Central memory CD4-positive, alpha-beta T cell (primary cell): ENCODE measurements at regions not wholly inside any gene's neighbourhood (a gene's known extent, or its start where the extent isn't known, plus 50 kb on each side); places are given as distances from the start of the nearest gene placed in this dataset.

Experiments
- DNase-seq: peaks from one replicate; pipeline ENCODE4 v3.0.0; 2022

DNA sequence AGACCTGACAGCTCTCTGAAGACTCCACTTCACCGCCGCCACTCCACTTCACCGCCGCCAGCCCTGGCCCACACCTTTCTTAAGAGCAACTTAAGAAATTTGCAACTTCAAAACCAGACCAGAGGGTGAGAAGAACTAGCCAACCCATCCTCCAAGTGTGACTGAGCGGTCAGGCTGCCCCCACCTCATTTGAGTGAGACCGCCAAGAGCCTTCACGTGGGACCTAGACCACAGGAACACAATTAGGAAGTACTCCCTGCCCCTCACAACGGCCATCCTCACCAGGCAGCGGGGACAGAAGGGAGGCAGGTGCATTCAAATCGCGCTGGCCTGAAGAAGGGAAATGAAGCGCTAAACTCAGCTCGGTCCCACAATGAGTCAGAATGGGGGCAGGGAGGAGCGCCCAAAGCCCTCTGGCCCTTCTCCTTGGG is 156.8 kb upstream of the BCL6 start:
- no peak for DNase-seq

DNA sequence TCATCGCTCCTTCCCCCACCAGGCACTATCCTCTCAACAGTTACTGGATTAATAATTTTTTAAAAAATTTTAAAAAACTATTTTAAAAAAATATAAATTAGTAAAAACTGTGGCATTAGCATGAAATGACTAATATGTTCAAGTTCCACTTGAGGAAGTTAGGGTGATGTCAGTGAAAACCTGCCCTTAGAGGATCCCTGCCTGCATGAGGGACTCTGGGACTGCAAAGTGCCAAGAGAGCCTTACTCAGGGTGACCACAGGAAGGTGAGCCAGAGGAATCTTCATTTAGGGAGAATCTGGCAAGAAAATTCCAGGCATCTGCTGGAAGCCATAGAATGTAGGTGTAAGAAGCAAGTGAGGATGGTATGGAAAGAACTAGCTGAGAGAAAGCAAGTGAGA is 157.7 kb upstream of the BCL6 start:
- no peak for DNase-seq

DNA sequence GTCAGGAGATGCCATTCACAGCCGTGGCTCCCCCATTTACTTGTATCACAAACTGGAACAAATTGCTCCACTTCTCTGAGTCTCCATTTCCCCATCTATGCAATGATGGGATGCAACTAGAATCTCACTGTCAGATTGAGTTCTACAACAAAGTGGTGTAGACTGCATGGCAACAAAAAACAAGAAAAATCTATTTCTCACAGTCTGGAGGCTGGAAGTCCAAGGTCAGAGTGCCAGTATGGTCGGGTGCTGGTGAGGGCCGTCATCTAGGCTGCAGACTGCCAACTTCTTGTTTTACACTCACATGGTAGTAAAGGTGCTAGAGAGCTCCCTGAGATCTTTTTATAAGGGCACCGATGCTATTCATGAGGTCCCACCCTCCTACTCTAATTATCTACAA is 158.4 kb upstream of the BCL6 start:
- DNase-seq, result no peak

DNA sequence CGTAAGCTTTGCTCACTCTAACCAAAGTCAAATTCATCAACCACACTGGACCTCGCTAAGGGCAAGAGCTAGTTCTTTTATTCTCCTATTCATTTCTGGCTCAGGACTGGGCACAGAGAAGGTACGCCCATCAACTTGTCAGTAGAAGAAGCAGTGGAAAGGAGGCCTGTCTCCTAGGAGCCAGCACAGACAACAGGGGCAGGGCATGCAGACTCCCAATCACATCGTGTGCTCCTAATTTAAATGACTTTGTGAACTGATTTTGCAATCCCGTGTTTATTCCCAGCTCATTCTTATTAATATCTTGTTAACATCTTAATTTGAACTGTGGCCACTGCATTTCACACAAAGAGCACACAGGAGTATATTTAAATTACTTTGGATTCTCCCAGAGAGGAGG is 161.1 kb upstream of the BCL6 start:
- DNase-seq, result no peak

DNA sequence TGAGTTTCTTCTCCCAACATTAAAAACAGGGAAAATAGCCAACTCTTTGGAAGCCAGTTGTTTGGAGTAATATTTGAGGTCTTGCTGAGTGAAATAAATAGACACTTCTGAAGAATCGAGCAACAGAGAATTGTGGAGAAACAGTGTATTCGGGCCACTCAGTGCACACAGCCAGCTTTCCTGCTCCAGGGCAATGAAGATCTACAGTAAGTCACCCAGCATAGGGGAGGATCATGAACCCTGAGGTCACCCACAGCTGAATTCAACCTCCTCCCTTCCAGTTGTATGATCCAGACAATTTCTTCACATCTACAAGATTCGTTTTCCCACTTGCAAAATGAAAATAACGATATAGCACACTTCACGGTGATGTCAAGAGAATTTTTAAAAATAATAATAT is 161.7 kb upstream of the BCL6 start:
- DNase-seq, result no peak

DNA sequence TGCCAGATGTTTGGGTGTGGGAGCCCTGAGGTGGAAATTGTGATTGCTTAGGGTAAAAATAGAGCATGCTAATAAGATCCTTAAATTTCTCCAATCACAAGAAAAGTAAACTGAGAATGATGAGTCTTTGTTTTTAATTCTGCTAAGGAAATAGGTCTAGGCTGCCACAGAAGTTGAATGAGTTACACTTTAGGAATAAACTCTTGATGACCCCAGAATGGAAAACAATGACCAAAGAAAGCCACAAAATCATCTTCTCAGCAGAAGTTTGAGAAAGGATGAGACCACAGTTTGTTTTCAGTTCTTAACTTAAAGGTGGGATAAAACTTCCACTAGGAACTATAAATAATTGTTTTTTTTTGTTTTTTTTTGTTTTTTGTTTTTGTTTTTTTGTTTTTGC is 164.6 kb upstream of the BCL6 start:
- no peak for DNase-seq

DNA sequence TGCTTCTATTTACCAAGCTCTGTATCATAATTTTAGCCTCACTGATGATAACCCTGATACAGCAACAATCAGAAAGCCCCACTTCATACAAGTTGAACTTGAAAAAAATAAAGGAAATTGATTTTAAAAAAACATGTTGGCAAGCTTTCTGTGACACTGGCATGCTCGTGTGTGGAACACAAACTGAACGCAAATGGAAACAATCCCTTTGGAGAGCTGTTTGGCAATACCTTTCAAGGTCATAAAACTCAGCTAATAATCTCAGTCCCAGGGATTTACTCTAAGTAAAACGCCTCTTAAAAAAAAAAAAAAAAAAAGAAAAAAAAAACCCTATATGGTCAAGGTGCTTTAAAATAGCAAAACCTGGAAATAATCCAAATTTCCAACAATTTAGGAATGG is 166.7 kb upstream of the BCL6 start:
- no peak for DNase-seq

DNA sequence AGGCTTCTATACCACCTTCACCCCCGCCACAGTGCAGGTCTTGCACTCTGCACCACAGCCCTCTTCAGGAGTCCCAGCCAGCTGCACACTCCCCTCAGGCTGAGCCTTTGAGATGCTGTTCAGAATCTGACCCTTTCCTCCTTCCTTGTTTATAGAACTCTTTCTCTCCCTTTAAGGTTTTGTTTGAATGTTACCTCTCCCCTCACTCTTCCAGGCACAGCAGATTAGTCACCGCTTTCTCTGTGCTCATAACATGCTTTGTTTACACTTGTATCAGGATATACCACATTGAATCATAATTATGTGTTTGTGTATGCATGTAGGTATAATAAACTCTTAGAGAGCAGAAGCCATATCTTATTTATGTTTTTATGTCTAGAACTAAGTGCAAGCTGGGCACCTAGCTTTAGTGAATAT is 168.4 kb upstream of the BCL6 start:
- no peak for DNase-seq

DNA sequence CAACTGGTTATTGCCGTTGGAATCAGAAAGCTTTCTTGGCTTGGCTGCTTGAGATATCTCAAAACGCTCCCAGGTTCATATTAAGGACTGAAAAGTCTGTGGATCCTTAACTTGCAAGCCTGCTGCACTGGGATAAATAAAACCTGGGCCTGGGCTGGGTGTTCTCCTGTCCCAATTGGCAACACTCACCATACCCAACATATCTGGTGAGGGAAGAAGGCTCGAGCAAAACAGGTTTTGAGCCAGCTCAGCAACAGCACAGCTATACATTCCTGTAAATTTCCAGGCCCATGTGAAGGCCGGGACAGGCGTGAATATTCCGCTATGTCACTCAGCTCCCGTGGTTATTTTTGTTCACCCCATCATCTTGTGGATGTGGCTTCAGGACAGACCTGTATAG is 169.0 kb upstream of the BCL6 start:
- no peak for DNase-seq

DNA sequence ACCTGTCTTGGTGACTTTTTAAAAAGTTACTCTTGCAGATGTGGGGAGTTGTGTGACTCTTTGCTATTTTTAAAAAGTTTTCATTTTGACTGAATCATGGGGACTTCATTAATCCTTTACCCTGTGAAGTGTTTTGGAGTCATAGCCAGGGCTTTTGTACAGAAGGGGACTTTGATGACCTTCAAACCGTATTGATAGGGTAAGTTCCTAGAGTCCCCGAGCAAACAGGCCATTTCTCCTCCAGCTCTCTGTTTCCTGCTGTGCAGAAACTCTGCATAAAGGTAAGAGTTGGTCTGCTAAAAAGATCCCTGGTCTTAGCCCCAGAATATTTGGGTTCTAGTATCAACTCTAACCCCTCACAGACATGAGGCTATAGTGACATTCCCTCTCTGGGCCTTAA is 170.8 kb upstream of the BCL6 start:
- no peak for DNase-seq

DNA sequence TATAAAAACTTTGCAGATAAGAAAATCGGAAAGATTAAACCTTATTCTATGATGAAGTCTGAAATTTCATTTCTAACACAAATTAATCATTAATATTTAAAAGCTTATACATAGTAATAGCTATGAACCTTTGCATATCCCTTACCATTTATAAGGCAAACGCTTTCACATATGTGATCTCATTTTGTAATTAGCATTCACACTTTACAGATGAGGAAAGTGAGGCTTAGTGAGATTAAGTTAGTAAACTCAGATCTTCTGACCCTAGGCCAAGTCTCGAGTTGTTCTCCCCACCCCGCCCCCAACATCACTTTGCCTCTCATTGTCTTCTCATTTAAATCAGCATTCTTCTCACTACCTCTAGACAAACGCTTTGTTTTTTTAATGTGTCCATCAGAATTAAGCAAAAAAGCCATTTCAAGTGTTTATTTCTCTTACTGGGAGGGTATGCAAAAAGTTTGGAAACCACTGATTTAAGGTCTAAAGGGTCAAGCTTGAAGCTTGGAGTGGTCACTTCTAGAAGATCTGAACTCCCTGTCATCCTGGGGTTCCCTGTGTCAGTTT is 172.9 kb upstream of the BCL6 start:
- no peak for DNase-seq

DNA sequence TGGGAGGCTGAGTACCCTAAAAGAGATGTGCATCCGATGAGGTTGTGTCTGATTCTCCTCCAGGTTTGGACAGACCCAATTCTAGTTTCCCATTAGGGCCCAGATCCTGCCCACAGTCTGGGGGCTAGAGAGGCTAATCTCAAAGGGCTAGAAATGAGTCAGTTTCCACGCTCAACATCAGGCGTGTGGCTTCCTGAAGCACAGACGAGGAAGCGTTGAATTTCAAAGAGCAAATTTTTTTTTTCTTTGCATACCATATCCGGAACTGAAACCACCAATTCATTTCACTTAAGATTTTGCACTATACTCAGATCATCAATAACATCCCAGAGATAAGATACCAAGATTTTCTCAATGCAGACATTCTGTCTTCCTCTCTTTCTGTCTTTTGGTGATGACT is 173.8 kb upstream of the BCL6 start:
- peak; percentile 66 for DNase-seq

DNA sequence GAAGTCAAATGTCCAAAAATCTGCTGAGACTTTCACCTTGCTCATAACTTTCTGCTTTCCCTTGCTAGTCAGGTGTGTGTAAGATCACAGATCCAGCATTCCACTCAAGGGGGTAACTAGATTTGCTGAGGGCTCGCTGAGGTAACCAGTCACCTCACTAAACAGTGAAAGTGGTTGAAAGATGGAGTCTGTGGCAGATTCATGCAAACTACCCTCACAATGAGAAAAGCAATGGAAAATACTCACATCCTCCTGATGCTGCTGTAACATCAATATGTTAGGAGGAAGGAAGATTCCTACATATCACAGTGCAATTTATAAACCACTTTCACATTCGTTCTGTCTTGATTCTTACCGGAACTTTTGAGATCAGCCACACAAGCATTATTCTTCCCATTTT is 174.3 kb upstream of the BCL6 start:
- DNase-seq, result no peak

DNA sequence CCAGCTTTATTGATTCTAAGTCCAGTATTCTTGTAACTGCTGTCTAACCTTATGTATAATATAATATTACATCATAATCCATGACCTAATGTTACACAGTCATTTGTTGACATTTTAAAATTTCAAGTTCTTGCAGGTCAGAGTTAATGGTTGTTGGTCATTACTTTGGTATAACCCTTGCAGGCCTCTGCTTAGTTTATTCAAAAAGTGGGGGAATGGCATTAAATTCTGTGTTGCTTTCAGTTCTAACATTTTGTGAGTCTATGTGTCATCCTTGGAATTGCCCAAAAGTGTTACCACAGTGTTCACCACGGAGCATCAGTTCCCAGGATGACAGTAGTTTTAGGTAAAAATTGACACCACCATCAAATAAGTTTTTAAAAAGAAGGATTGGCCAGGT is 174.8 kb upstream of the BCL6 start:
- no peak for DNase-seq

DNA sequence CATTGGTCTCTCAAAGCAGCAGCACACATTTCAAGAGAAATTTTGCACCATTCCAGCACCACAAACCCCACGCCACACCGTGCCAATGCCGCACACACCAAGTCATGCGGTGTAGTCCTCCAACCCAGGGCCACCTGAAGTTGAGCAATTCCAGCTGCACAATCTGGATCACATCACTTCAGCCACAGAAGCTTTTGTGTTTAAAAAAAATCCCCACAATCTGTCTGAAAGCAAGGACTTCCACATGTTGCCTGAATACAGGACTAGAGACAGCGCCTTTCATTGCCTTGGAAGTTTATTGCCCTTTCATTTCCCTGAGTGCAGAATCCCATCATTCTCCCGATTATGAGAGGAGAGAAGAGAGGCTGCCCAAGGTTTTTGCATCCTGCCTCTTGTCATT is 175.6 kb upstream of the BCL6 start:
- no peak for DNase-seq

DNA sequence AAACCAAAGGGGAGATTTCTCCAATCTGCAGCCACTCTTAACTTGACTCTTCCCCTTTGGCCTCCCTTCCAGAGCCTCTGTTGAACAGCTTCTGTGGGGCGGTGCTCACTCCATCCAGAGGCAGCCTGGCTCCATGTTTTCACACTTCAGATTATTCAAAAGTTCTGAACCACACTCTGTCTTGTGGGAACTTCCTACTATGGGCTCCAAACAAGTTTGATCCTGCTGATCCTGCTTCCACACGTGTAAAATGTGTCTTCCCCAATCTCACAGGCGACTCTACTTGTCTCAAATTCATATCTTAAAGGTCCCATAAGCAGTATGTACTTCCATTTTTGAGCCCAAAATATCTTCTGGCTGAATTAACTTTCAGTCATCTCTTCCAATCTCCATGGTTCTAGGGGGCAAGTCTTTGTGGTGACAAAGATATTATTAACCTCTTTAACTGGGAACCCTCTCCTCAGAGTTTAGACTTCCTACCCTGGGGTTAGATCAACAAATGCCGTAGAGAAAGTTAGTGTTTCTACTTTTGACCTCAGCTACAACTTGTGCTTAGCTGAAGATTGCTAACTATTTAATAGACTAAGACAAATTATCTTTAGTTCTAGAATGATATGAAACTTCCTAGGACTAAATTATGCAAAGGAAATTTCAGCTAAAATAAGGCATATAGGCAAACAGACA is 176.3 kb upstream of the BCL6 start:
- no peak for DNase-seq

DNA sequence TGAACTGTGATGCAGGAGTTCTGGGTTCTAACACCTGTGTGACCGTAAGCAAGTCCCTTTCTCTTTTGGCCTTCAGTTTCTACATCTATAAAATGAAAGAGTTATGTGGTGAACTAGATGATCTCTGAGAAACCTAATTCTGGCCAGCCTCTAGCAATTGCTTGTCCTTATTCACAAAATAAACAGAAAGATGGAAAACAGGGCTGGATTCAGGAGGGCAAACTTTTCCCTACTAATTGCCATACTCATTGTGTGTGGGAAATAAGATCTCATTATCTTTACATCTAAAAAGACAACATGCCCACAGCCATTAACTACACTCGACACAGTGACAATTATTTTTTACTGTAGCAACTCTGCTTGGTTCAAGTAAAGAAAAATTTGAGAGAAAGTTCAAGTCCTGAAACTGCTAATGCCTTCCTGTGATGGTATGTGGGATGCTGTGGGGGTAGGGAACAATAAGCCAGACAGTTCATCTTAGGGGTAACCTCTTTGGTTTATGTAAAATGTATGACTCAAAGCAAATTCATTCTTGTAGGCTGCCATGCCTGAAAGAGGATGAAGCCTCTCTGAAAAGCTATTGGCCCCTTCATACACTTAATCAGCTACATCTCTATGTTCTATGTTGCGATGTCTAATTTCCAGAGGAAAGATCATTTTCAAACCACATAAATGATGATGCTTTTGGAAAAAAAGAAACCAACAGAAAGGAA is 177.6 kb upstream of the BCL6 start:
- no peak for DNase-seq

DNA sequence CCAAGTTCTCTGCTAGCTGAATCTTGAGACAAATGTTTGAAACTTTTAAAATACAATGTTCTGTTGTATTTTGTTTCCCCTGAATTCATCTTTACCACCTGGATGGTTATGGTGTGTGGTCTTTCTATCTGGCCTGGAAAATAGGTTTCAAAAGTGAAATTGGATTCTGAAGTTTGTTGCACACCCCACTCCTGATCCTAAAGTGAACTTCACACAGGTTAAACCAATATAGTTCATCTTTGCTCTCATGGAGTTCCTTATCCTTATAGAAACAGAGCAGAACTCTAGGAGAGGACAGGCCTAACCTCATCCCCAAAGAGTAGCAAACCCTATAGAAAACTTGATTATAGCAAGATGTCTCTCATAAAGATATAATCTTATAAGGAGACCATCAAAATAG is 179.4 kb upstream of the BCL6 start:
- DNase-seq, result no peak

DNA sequence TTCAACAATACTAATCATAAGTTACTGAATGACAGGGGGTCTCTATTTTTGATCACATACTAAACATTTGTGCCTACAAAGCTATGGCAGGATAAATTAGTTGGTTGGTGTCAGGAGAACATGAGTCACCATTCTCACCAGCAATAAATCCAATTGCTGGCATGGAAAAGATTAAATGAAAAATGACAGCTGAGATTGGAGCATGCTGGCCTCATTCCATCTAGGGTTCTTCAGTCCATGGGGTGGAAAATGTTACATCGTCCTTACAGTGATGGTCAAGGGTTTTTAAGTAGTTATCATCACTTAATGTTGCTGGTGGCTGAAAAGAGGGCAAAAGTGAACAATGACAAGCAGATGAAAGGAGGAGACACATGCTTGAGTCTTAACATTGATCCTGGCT is 180.1 kb upstream of the BCL6 start:
- no peak for DNase-seq

DNA sequence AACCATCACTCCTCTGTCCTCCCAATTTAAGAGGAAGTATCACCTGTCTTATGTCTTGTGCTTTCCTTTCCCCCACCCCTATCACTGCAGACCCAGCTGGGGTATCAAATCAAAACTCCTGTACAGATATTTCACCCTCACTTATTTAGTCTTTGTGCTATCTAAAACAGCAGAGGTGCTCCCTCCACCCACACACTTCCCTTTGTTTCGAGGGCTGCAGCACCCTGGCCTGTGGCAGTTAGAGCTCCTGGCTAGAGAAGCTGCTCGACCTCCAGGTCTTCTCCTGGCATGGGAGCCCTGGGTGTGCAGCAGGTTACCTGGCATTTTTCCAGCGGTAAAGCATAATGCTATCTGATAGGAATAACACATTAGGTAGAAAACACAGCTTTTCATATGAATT is 181.4 kb upstream of the BCL6 start:
- no peak for DNase-seq

DNA sequence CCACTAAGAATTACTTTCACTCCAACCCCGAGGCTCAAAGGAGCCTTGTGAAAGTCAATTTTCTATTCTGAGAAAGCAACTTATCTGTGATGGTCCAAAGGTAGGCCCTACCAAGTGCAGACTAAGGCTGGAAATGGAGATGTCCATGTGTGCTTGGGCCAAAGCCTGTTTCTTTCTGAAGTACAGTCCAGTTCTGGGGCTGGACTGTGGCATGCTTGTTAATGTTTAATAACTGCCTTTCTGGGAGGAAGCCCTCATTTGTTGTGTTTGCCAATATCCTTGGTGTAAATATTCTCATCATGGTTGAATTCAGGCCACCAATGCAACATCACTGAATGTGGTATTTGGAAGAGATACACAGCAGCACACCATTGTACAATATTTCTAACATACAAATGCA is 182.3 kb upstream of the BCL6 start:
- DNase-seq, result no peak

DNA sequence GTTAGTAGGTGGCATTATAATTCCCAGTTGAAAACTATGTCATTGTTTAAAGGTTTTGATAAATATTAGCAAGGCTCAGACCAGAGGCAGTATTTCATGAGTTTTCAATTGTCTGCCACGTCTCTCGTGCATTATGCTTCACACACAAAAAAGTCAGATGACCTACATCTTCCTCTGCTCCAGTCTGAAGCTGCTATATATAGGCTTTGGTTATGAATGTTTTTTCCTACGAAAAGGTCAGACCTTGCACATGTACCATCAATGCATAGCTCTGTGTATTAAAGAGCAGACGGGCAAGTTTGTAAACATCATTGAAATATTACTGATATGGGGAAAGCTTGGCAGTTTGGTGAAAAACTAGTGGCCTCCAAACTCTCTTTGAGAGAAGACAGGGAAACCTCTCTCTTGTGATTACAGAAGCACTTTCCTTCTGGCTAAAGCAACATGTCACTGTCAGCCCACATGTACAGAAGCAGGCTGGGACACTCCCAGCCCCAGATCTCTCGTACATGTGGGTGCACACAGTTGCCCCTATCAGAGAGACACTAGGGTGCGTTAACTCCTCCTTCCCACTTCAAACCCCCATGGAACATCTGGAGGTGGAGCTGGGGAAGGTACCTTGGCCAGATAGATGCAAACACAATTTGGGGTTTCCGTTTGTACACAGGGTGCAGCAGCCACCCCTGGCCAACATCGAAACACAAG is 184.0 kb upstream of the BCL6 start:
- no peak for DNase-seq

DNA sequence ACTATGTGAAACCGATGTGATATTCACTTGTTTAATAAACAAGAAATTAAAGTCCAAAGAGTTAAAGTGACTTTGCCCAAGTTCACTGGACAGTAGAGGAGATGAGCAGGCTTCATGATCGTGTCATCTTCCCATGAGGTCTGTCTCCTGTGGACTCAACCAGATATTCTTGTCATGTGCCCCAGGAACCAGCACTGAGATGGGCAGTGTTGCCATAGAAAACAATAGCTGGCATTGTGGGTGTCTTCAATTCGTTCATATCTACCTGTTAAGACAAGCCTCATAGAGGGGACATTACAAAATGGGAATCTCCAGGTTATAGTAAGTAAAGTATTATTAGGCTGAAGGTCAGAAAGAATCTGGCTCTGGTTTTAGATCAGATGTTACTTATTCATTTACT is 184.8 kb upstream of the BCL6 start:
- no peak for DNase-seq

DNA sequence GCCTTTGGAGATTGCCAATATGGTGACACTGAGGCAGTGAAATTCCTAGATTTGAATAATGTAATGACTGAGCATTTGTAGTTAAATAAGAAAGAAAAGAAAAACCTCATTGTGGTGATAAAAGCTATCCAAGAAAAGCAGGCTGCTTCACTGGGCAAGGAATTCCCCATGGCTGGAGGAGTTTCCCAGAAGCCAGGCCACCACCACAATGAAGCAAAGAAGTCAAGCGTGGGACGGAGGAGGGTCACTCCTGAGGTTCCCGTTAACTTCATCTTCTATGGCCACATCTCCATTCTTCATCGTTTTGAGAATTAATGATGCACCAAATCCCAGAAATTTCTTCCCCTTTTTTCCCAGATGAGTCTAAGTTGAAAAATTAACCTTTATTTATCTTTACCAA is 185.8 kb upstream of the BCL6 start:
- no peak for DNase-seq
